CD14-positive monocyte (primary cell): ENCODE measurements at regions not wholly inside any gene's neighbourhood (a gene's known extent, or its start where the extent isn't known, plus 50 kb on each side); places are given as distances from the start of the nearest gene placed in this dataset.

Experiments used
- DNase-seq, 3 donors: peaks; one replicate each; pipeline ENCODE4 v3.0.0-alpha.2; 2011 to 2022
- H2AFZ ChIP-seq: 2 replicates; pipeline ENCODE4 v1.6.0; 2012; ENCODE audit warnings: mild to moderate bottlenecking, low read depth, low read length, inconsistent platforms; ENCODE audit not compliant: insufficient read depth, poor library complexity, severe bottlenecking
- H3K27ac ChIP-seq, 2 donors: 1 replicate in 1 of 2; 2 replicates in 1 of 2; pipeline ENCODE4 v1.5.1; 2012 to 2013; ENCODE audit warnings: low read length in 2 of 2, control low read depth in 1 of 2, inconsistent platforms in 1 of 2, low read depth in 1 of 2, mild to moderate bottlenecking in 1 of 2
- H3K27me3 ChIP-seq, 2 donors: one replicate each; pipeline versions ENCODE4 v1.6.0 to v1.6.1; 2011 to 2013; ENCODE audit warnings: low read length in 2 of 2; ENCODE audit not compliant: control insufficient read depth in 2 of 2, insufficient read depth in 2 of 2
- H3K36me3 ChIP-seq, 2 donors: replicated peaks in 1 of 2; 1 replicate in 1 of 2; 2 replicates in 1 of 2; pipeline versions ENCODE4 v1.5.1 to v1.6.1; 2012 to 2013; ENCODE audit warnings: low read length in 2 of 2, control low read depth in 1 of 2, inconsistent platforms in 1 of 2, mild to moderate bottlenecking in 1 of 2; ENCODE audit not compliant: insufficient read depth in 2 of 2, control insufficient read depth in 1 of 2
- H3K4me1 ChIP-seq, 2 donors: 1 replicate in 1 of 2; 2 replicates in 1 of 2; pipeline versions ENCODE4 v1.5.1 to v1.6.1; 2012 to 2013; ENCODE audit warnings: low read length in 2 of 2, control low read depth in 1 of 2, inconsistent platforms in 1 of 2, mild to moderate bottlenecking in 1 of 2, moderate library complexity in 1 of 2; ENCODE audit not compliant: insufficient read depth in 2 of 2, control insufficient read depth in 1 of 2
- H3K4me2 ChIP-seq: replicated peaks from 2 replicates; pipeline ENCODE3; 2012; ENCODE audit warnings: low read length, moderate library complexity, mild to moderate bottlenecking; ENCODE audit not compliant: poor library complexity, severe bottlenecking; ENCODE audit errors: extremely low read depth
- H3K4me3 ChIP-seq, 3 experiments: fragments of 200-600 bp in 1 of 3; sonication (generic) in 1 of 3; replicated peaks in 1 of 3; 1 replicate in 2 of 3; 2 replicates in 1 of 3; pipeline ENCODE4 v1.5.1; 2011 to 2013; ENCODE audit warnings: low read length in 3 of 3, mild to moderate bottlenecking in 3 of 3, control low read depth in 2 of 3, low read depth in 2 of 3, inconsistent platforms in 1 of 3, moderate library complexity in 1 of 3
- H3K79me2 ChIP-seq: 2 replicates; pipeline ENCODE4 v1.6.0; 2012; ENCODE audit warnings: mild to moderate bottlenecking, control low read depth, inconsistent platforms, low read length, moderate library complexity; ENCODE audit not compliant: insufficient read depth
- H3K9ac ChIP-seq: 2 replicates; pipeline ENCODE4 v1.6.0; 2017; ENCODE audit warnings: low read length, mild to moderate bottlenecking; ENCODE audit not compliant: insufficient read depth, poor library complexity, severe bottlenecking
- H3K9me3 ChIP-seq, 2 donors: replicated peaks in 1 of 2; 1 replicate in 1 of 2; 2 replicates in 1 of 2; pipeline versions ENCODE4 v1.5.1 to v1.6.1; 2012 to 2013; ENCODE audit warnings: low read length in 2 of 2, control low read depth in 1 of 2; ENCODE audit not compliant: control insufficient read depth in 1 of 2, insufficient read depth in 1 of 2
- H4K20me1 ChIP-seq: 2 replicates; pipeline ENCODE4 v1.6.0; 2012; ENCODE audit warnings: mild to moderate bottlenecking, low read length, control low read depth, moderate library complexity; ENCODE audit not compliant: insufficient read depth
- H3K27ac Mint-ChIP-seq, 7 donors: one replicate each; pipeline ENCODE4 v1.8.0; 2020; ENCODE audit warnings: mild to moderate bottlenecking in 7 of 7, mixed read lengths in 7 of 7, moderate library complexity in 6 of 7, inconsistent platforms in 2 of 7
- H3K27me3 Mint-ChIP-seq, 3 donors: one replicate each; pipeline ENCODE4 v1.8.0; 2021 to 2022; ENCODE audit warnings: low read depth in 3 of 3, mild to moderate bottlenecking in 3 of 3, mixed read lengths in 3 of 3, moderate library complexity in 3 of 3, inconsistent platforms in 1 of 3
- H3K36me3 Mint-ChIP-seq, 2 donors: one replicate each; pipeline ENCODE4 v1.8.0; 2020; ENCODE audit warnings: mixed read lengths in 2 of 2, inconsistent platforms in 1 of 2, mild to moderate bottlenecking in 1 of 2
- H3K4me1 Mint-ChIP-seq: one replicate; pipeline ENCODE4 v1.8.0; 2020; ENCODE audit warnings: mild to moderate bottlenecking, mixed read lengths
- H3K4me3 Mint-ChIP-seq, 2 donors: one replicate each; pipeline ENCODE4 v1.8.0; 2020; ENCODE audit warnings: mild to moderate bottlenecking in 2 of 2, mixed read lengths in 2 of 2, moderate library complexity in 1 of 2
- H3K9me3 Mint-ChIP-seq, 7 donors: one replicate each; pipeline ENCODE4 v1.8.0; 2020 to 2022; ENCODE audit warnings: mixed read lengths in 7 of 7, mild to moderate bottlenecking in 6 of 7, moderate library complexity in 6 of 7, inconsistent platforms in 2 of 7
- WGBS: methylation state at CpG from one replicate; pipeline ENCODE4 v1.1.5; 2013; ENCODE audit warnings: missing lambda C conversion rate; ENCODE audit not compliant: insufficient coverage; 5-methylcytosine and 5-hydroxymethylcytosine counted together
- intact Hi-C, 2 donors: fragments of 100-400 bp; cut with micrococcal nuclease; formaldehyde crosslinking; loops; one replicate each; pipeline versions ENCODE4 v1.15.0 to v1.15.1; 2023
- TF ChIP-seq, protein P1 (sequence below): fragments of 200-600 bp; IDR thresholded peaks from one replicate; pipeline ENCODE4 v1.8.0; 2022; ENCODE audit warnings: antibody characterized with exemption, mild to moderate bottlenecking

DNA sequence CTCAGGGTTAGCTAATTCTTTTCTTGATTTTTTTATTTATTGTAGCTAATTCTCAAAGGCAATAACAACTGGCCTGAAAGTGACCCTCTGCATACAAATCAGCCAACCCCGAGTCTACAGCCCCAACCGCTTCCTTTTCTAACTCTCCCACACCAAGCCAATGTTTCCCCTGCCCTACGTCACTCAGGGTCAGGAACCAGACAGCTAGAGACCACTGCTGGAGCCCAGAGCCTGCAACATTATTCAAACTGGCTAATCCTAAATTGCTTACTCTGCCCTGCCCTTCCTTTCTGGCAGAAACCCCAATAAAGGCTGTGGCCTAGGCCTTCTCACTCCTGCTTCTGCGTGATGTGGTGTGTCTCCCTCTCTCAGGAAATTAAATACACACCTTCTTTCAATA lies 320.7 kb downstream of the CBLN4 start:
- intact Hi-C loops = no loop called here
- no peak overlapping the region for H3K4me3 Mint-ChIP-seq
- Histone ChIP-seq H3K4me1 (no peaks in the 10 kb centered on the region), H3K9ac (no peak overlapping the region), H3K9me3 (no peaks in the 10 kb centered on the region), H3K27me3 (no peaks in the 10 kb centered on the region), H3K4me3 (no peak overlapping the region), H3K36me3 (no peaks in the 10 kb centered on the region), H3K27ac (no peak overlapping the region), H2AFZ (no peak overlapping the region), H3K79me2 (no peaks in the 10 kb centered on the region), H4K20me1 (no peaks in the 10 kb centered on the region), H3K4me2 (no peak overlapping the region)
- WGBS = 57% methylated on average over 3 of the region's 4 CpGs
- H3K36me3 Mint-ChIP-seq = no peaks in the 10 kb centered on the region
- H3K27ac Mint-ChIP-seq = no peak overlapping the region
- TF ChIP-seq, protein P1, sequence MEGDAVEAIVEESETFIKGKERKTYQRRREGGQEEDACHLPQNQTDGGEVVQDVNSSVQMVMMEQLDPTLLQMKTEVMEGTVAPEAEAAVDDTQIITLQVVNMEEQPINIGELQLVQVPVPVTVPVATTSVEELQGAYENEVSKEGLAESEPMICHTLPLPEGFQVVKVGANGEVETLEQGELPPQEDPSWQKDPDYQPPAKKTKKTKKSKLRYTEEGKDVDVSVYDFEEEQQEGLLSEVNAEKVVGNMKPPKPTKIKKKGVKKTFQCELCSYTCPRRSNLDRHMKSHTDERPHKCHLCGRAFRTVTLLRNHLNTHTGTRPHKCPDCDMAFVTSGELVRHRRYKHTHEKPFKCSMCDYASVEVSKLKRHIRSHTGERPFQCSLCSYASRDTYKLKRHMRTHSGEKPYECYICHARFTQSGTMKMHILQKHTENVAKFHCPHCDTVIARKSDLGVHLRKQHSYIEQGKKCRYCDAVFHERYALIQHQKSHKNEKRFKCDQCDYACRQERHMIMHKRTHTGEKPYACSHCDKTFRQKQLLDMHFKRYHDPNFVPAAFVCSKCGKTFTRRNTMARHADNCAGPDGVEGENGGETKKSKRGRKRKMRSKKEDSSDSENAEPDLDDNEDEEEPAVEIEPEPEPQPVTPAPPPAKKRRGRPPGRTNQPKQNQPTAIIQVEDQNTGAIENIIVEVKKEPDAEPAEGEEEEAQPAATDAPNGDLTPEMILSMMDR = no peak
- H3K4me1 Mint-ChIP-seq = no peaks in the 10 kb centered on the region
- no peak for DNase-seq
- H3K9me3 Mint-ChIP-seq = peaks cover 0 to 6% (median 2%) of the 10 kb centered on the region in 7 donors
- H3K27me3 Mint-ChIP-seq = peaks cover 0 to 3% (median 0%) of the 10 kb centered on the region in 3 donors

DNA sequence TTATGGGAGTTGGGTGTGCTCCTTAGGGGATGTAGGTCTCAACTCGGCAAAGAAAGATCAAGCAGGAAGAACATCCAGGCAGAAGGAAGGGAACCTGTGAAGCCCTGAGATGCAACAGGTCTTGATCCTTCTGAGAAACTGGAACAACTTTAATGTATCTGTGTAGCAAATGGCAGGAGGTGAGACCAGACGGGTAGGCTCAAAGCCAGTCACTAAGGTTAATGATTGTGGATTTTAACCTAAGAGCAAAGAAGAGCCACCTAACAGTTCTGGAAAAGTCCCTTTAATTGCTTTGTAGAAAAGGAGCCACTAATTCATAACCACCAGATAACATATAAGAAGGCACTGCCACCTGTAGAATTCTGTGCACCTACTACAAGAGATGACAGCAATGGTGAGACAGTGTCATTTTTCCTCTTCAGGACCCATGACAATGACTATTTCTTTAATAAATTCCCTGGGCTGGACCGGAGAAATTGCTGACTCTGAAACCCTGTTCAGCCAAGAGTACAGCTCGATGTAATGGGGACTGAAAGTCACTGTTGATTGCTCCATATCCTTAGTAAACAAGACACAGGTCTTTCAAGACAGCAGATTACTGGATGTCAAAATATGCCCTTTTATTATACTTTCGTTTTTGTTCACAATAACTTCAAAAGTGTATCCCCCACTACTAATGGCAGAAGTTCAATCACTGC lies 326.2 kb downstream of the CBLN4 start:
- H3K4me2 ChIP-seq = no peak overlapping the region
- no peaks in the 10 kb centered on the region for H4K20me1 ChIP-seq
- H3K27ac ChIP-seq = no peak overlapping the region
- 94% methylated on average over 3 of the region's 5 CpGs for WGBS
- H3K36me3 Mint-ChIP-seq = no peaks in the 10 kb centered on the region
- no peaks in the 10 kb centered on the region for H3K79me2 ChIP-seq
- H3K4me1 Mint-ChIP-seq = no peaks in the 10 kb centered on the region
- H3K4me1 ChIP-seq = no peaks in the 10 kb centered on the region
- no peak overlapping the region for H3K4me3 Mint-ChIP-seq
- H3K9me3 Mint-ChIP-seq = peaks cover 0 to 8% (median 2%) of the 10 kb centered on the region in 7 donors
- H3K27me3 Mint-ChIP-seq = no peaks in the 10 kb centered on the region
- H3K27ac Mint-ChIP-seq = no peak overlapping the region
- TF ChIP-seq, protein P1 = no peak
- peaks cover 0 to 6% of the 10 kb centered on the region in 2 donors for H3K9me3 ChIP-seq
- no peak overlapping the region for H2AFZ ChIP-seq
- intact Hi-C loops = no loop called here
- no peak overlapping the region for H3K4me3 ChIP-seq
- no peaks in the 10 kb centered on the region for H3K27me3 ChIP-seq
- no peak overlapping the region for H3K9ac ChIP-seq
- no peak for DNase-seq
- H3K36me3 ChIP-seq = no peaks in the 10 kb centered on the region
